SU-DHL-6 (cell line): ENCODE measurements at regions not wholly inside any gene's neighbourhood (a gene's known extent, or its start where the extent isn't known, plus 50 kb on each side); places are given as distances from the start of the nearest gene placed in this dataset.

Experiments
- EZH2phosphoT487 ChIP-seq: fragments of 200-600 bp; sonication (generic), shearing (Covaris generic); conservative IDR thresholded peaks from 2 replicates; pipeline ENCODE4 v1.6.1; 2018; ENCODE audit warnings: mild to moderate bottlenecking, antibody characterized with exemption, low read length, moderate library complexity, mixed read lengths
- TF ChIP-seq, protein P1 (sequence below): fragments of 200-600 bp; sonication (generic); IDR thresholded peaks from one replicate; pipeline ENCODE4 v1.5.1; 2017; ENCODE audit warnings: antibody characterized with exemption, mild to moderate bottlenecking, low read length, moderate library complexity; ENCODE audit not compliant: insufficient read depth, poor library complexity, severe bottlenecking

DNA sequence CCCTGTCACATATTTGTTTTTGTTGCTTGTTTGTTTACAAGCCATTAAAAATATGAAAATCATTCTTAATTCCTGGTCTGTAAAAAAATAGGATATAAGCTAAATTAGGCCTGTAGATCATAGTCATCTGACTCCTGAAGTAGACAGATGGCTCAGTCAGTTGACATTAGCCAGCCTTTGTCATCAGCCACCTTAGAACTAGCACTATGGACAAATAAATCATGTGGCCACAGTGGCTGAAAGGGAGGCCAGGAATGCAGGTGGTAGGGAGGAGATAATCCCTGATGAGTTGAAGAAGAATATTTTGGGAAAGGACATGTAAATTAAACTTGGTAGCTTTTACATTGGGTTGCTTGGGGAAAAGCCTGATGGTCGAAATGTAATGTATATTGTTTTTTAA is 1544.9 kb downstream of the SI start:
- TF ChIP-seq, protein P1, sequence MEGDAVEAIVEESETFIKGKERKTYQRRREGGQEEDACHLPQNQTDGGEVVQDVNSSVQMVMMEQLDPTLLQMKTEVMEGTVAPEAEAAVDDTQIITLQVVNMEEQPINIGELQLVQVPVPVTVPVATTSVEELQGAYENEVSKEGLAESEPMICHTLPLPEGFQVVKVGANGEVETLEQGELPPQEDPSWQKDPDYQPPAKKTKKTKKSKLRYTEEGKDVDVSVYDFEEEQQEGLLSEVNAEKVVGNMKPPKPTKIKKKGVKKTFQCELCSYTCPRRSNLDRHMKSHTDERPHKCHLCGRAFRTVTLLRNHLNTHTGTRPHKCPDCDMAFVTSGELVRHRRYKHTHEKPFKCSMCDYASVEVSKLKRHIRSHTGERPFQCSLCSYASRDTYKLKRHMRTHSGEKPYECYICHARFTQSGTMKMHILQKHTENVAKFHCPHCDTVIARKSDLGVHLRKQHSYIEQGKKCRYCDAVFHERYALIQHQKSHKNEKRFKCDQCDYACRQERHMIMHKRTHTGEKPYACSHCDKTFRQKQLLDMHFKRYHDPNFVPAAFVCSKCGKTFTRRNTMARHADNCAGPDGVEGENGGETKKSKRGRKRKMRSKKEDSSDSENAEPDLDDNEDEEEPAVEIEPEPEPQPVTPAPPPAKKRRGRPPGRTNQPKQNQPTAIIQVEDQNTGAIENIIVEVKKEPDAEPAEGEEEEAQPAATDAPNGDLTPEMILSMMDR, result no peak
- no peak for TF ChIP-seq EZH2phosphoT487
